T-helper 2 cell (primary cell): ENCODE measurements at regions not wholly inside any gene's neighbourhood (a gene's known extent, or its start where the extent isn't known, plus 50 kb on each side); places are given as distances from the start of the nearest gene placed in this dataset.
A peak's percentile ranks its signal among the peaks of the same experiment; 100 is the strongest.
"Not testable (repeated sequence)": the region's sequence is repeated elsewhere in the genome, so short reads cannot be mapped to it uniquely, and the experiment has no call there.

Source experiments
- DNase-seq, 5 experiments: peaks; one replicate each; pipeline versions ENCODE4 v3.0.0 to v3.0.0-alpha.2; 2012 to 2022

GRCh38 chrY:3491423-3491822, 87.4 kb upstream of the TGIF2LY start:
- peak in 1 of 5 experiments; percentile 64 for DNase-seq

GRCh38 chrY:3494539-3494938, 84.3 kb upstream of the TGIF2LY start:
- DNase-seq = not testable (repeated sequence)

- DNase-seq = peak in 1 of 5 experiments; percentile 83
Measured at GRCh38 chrY:3527040-3527439, 51.8 kb upstream of the TGIF2LY start.
